HCT116 (cell line): ENCODE measurements at regions not wholly inside any gene's neighbourhood (a gene's known extent, or its start where the extent isn't known, plus 50 kb on each side); places are given as distances from the start of the nearest gene placed in this dataset.

Source experiments
- ATAC-seq: fragments of 200-7000 bp; cut with Tn5 transposase; 2 replicates; pipeline ENCODE4 v1.9.1; 2020; ENCODE audit warnings: mild to moderate bottlenecking, moderate library complexity
- BruUV-seq: library from RNA; stranded (reverse); fragments of 400-500 nt; replicated peaks from 2 replicates; lab custom pipeline; 2021; lab: Mats Ljungman, UMichigan
- CTCF ChIA-PET: fragments of 300-600 bp; sonication (Branson Sonifier 250); formaldehyde crosslinking; loops from one replicate; lab custom pipeline; 2021; ENCODE audit warnings: antibody characterized with exemption; lab: Charles Lee
- POLR2A ChIA-PET: fragments of 300-600, 350-600 bp; sonication (Branson Sonifier 250); formaldehyde crosslinking; loops from one replicate; lab custom pipeline; 2021; ENCODE audit warnings: antibody characterized with exemption; lab: Charles Lee
- RAD21 ChIA-PET, 2 experiments: fragments of 300-600 bp; sonication (Branson Sonifier 250); formaldehyde crosslinking; loops; one replicate each; lab custom pipeline; 2023; ENCODE audit warnings: low total read pairs in 2 of 2; ENCODE audit not compliant: uncharacterized antibody in 2 of 2, unreplicated experiment in 2 of 2, low non-redundant PET in 1 of 2; lab: Charles Lee
- DNase-seq: peaks from one replicate; pipeline ENCODE4 v3.0.0-alpha.2; 2010; ENCODE audit warnings: low read depth, low spot score
- H2AFZ ChIP-seq: fragments of 200-600 bp; shearing (Covaris generic), sonication (generic); 2 replicates; pipeline ENCODE4 v1.6.1; 2017; ENCODE audit warnings: low read depth, mixed run types, mixed read lengths, antibody characterized with exemption, low read length; ENCODE audit not compliant: poor library complexity, severe bottlenecking
- H3K27ac ChIP-seq: 2 replicates; pipeline ENCODE4 v1.5.1; 2012; ENCODE audit warnings: low read depth, low read length
- H3K27me3 ChIP-seq: fragments of 200-600 bp; sonication (generic); 2 replicates; pipeline ENCODE4 v1.6.1; 2016; ENCODE audit warnings: mixed run types, low read length, mixed read lengths; ENCODE audit not compliant: insufficient read depth
- H3K36me3 ChIP-seq, 2 experiments: fragments of 200-500 bp in 1 of 2; fragments of 200-600 bp in 1 of 2; sonication (Bioruptor generic) in 1 of 2; sonication (generic) in 1 of 2; 2 replicates each; pipeline versions ENCODE4 v1.5.1 to v1.6.1; 2014 to 2016; ENCODE audit warnings: low read length in 2 of 2, inconsistent platforms in 1 of 2, mixed read lengths in 1 of 2, mixed run types in 1 of 2; ENCODE audit not compliant: insufficient read depth in 2 of 2, control insufficient read depth in 1 of 2
- H3K4me1 ChIP-seq, 2 experiments: fragments of 200-600 bp in 1 of 2; sonication (generic) in 1 of 2; 2 replicates each; pipeline versions ENCODE4 v1.5.1 to v1.6.1; 2012 to 2017; ENCODE audit warnings: low read length in 2 of 2, inconsistent platforms in 1 of 2, mild to moderate bottlenecking in 1 of 2, mixed read lengths in 1 of 2, mixed run types in 1 of 2, moderate library complexity in 1 of 2; ENCODE audit not compliant: insufficient read depth in 2 of 2, control insufficient read depth in 1 of 2
- H3K4me2 ChIP-seq: fragments of 200-600 bp; sonication (generic); 2 replicates; pipeline ENCODE4 v1.6.1; 2017; ENCODE audit warnings: mixed run types, low read length, mixed read lengths
- H3K4me3 ChIP-seq, 2 experiments: fragments of 200-600 bp in 1 of 2; sonication (generic) in 1 of 2; replicated peaks in 1 of 2; 2 replicates each; pipeline ENCODE4 v1.5.1; 2011 to 2016; ENCODE audit warnings: low read length in 2 of 2, control low read depth in 1 of 2, low read depth in 1 of 2, mild to moderate bottlenecking in 1 of 2, mixed read lengths in 1 of 2, mixed run types in 1 of 2
- H3K79me2 ChIP-seq: fragments of 200-600 bp; sonication (generic); 2 replicates; pipeline ENCODE4 v1.6.1; 2017; ENCODE audit warnings: mild to moderate bottlenecking, mixed run types, low read length, moderate library complexity, mixed read lengths; ENCODE audit not compliant: insufficient read depth
- H3K9ac ChIP-seq: fragments of 200-600 bp; sonication (generic); 2 replicates; pipeline ENCODE4 v1.6.1; 2016; ENCODE audit warnings: low read length, mixed read lengths
- H3K9me2 ChIP-seq: fragments of 200-600 bp; sonication (generic), shearing (Covaris generic); 2 replicates; pipeline ENCODE4 v1.6.1; 2017; ENCODE audit warnings: mixed run types, mild to moderate bottlenecking, moderate library complexity; ENCODE audit not compliant: insufficient read depth
- H3K9me3 ChIP-seq, 2 experiments: fragments of 200-500 bp in 1 of 2; fragments of 200-600 bp in 1 of 2; sonication (Bioruptor generic) in 1 of 2; sonication (generic) in 1 of 2; 2 replicates each; pipeline ENCODE4 v1.6.1; 2014 to 2017; ENCODE audit warnings: low read length in 2 of 2, mixed read lengths in 2 of 2, inconsistent platforms in 1 of 2, low read depth in 1 of 2, mild to moderate bottlenecking in 1 of 2, mixed run types in 1 of 2, moderate library complexity in 1 of 2; ENCODE audit not compliant: control insufficient read depth in 1 of 2, insufficient read depth in 1 of 2
- H4K20me1 ChIP-seq: fragments of 200-600 bp; sonication (generic), shearing (Covaris generic); 2 replicates; pipeline ENCODE4 v1.6.1; 2017; ENCODE audit warnings: mixed run types, mild to moderate bottlenecking, moderate library complexity; ENCODE audit not compliant: insufficient read depth
- CEBPB ChIP-seq: IDR thresholded peaks from 2 replicates; pipeline ENCODE4 v1.6.1; 2012; ENCODE audit warnings: low read depth
- EGR1 ChIP-seq: IDR thresholded peaks from 2 replicates; pipeline ENCODE4 v1.6.1; 2012; ENCODE audit warnings: low read depth
- EZH2 ChIP-seq: fragments of 200-600 bp; sonication (generic); IDR thresholded peaks from 2 replicates; pipeline ENCODE4 v1.6.1; 2017; ENCODE audit warnings: antibody characterized with exemption, mixed run types
- EZH2phosphoT487 ChIP-seq: fragments of 200-600 bp; IDR thresholded peaks from 2 replicates; pipeline ENCODE4 v1.6.1; 2018; ENCODE audit warnings: antibody characterized with exemption, borderline replicate concordance
- FOSL1 ChIP-seq: IDR thresholded peaks from 2 replicates; pipeline ENCODE4 v1.6.1; 2012; ENCODE audit warnings: low read depth
- JUND ChIP-seq: IDR thresholded peaks from 2 replicates; pipeline ENCODE4 v1.6.1; 2012
- MAX ChIP-seq: IDR thresholded peaks from 2 replicates; pipeline ENCODE4 v1.6.1; 2012
- POLR2A ChIP-seq: IDR thresholded peaks from 2 replicates; pipeline ENCODE4 v1.7.0; 2011; ENCODE audit warnings: borderline replicate concordance; ENCODE audit not compliant: insufficient read depth, insufficient read length; ENCODE audit errors: extremely low read depth
- POLR2AphosphoS5 ChIP-seq: IDR thresholded peaks from 2 replicates; pipeline ENCODE4 v1.6.1; 2011; ENCODE audit warnings: mild to moderate bottlenecking, low read depth, low read length, moderate library complexity
- RAD21 ChIP-seq: IDR thresholded peaks from 2 replicates; pipeline ENCODE4 v1.6.1; 2012; ENCODE audit warnings: low read depth, mild to moderate bottlenecking
- SIN3A ChIP-seq: IDR thresholded peaks from 2 replicates; pipeline ENCODE4 v1.6.1; 2012; ENCODE audit warnings: low read depth
- SP1 ChIP-seq: IDR thresholded peaks from 2 replicates; pipeline ENCODE4 v1.6.1; 2012; ENCODE audit warnings: low read depth
- TCF7L2 ChIP-seq: IDR thresholded peaks from 2 replicates; pipeline ENCODE4 v1.7.0; 2011; ENCODE audit warnings: borderline replicate concordance, inconsistent platforms; ENCODE audit not compliant: insufficient read depth, insufficient read length; ENCODE audit errors: extremely low read depth
- ZFX ChIP-seq: fragments of 450-650 bp; IDR thresholded peaks from 2 replicates; pipeline ENCODE4 v1.6.1; 2017
- ZNF274 ChIP-seq: fragments of 200-500 bp; sonication (Bioruptor generic); IDR thresholded peaks from 2 replicates; pipeline ENCODE4 v1.6.1; 2014; ENCODE audit warnings: mild to moderate bottlenecking, low read depth, low read length, inconsistent platforms
- intact Hi-C: fragments of 100-400 bp; cut with micrococcal nuclease; formaldehyde crosslinking; loops from 2 replicates; pipeline ENCODE4 v1.10.0; 2022
- TF ChIP-seq, protein P1 (sequence below): IDR thresholded peaks from 2 replicates; pipeline ENCODE4 v1.6.1; 2012
- TF ChIP-seq, protein P2 (sequence below): IDR thresholded peaks from 2 replicates; pipeline ENCODE4 v1.6.1; 2011; ENCODE audit warnings: mild to moderate bottlenecking, low read length, moderate library complexity; ENCODE audit not compliant: insufficient replicate concordance; ENCODE audit errors: extremely low read depth
- TF ChIP-seq, protein P3 (sequence below), 3 experiments: fragments of 200-600 bp in 1 of 3; sonication (generic) in 1 of 3; IDR thresholded peaks in 2 of 3; conservative IDR thresholded peaks in 1 of 3; 2 replicates each; pipeline ENCODE4 v1.5.1; 2012 to 2017; ENCODE audit warnings: low read depth in 2 of 3, low read length in 2 of 3, antibody characterized with exemption in 1 of 3, borderline replicate concordance in 1 of 3, control low read depth in 1 of 3, mild to moderate bottlenecking in 1 of 3, mixed read lengths in 1 of 3, mixed run types in 1 of 3, moderate library complexity in 1 of 3; ENCODE audit not compliant: insufficient read depth in 1 of 3
- TF ChIP-seq, protein P4 (sequence below): IDR thresholded peaks from 2 replicates; pipeline ENCODE4 v1.6.1; 2012; ENCODE audit warnings: low read depth

DNA sequence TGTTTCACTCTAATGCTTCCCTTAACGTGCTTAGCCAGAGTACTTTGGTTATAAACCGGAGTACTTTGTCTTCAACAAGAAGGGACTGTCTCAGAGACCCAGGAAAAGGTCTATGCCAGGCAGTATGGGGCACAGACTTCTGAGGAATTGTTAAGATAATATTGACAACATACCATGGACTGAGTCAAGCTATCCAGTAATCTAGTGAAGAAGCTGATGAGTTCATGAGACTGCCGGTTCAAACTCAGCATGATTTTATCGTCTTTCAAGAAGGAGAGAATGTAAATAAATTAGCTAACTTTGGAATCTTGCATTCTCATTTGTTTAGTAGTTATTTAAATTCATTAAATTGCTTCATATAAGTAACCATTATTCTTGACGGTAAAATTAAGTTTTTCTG, 546.1 kb downstream of the PPP4R3C start:
- Histone ChIP-seq H3K9me3 (no peaks in the 10 kb centered on the region), H4K20me1 (no peaks in the 10 kb centered on the region), H2AFZ (no peak overlapping the region), H3K9me2 (no peaks in the 10 kb centered on the region), H3K4me3 (no peak overlapping the region)
- intact Hi-C loops: loop anchor here (5.0 kb wide), 2 partner anchors 65 to 265 kb away; no protein-coding TSS in a partner anchor
- TF ChIP-seq, protein P1, sequence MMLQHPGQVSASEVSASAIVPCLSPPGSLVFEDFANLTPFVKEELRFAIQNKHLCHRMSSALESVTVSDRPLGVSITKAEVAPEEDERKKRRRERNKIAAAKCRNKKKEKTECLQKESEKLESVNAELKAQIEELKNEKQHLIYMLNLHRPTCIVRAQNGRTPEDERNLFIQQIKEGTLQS: no peak
- TF ChIP-seq SIN3A (no peak), TCF7L2 (no peak), SP1 (no peak), POLR2AphosphoS5 (no peak), FOSL1 (no peak), MAX (no peak), JUND (no peak), POLR2A (no peak), RAD21 (no peak), EZH2 (no peak), ZNF274 (no peak), EZH2phosphoT487 (no peak), EGR1 (no peak), ZFX (no peak), CEBPB (no peak)
- TF ChIP-seq, protein P2, sequence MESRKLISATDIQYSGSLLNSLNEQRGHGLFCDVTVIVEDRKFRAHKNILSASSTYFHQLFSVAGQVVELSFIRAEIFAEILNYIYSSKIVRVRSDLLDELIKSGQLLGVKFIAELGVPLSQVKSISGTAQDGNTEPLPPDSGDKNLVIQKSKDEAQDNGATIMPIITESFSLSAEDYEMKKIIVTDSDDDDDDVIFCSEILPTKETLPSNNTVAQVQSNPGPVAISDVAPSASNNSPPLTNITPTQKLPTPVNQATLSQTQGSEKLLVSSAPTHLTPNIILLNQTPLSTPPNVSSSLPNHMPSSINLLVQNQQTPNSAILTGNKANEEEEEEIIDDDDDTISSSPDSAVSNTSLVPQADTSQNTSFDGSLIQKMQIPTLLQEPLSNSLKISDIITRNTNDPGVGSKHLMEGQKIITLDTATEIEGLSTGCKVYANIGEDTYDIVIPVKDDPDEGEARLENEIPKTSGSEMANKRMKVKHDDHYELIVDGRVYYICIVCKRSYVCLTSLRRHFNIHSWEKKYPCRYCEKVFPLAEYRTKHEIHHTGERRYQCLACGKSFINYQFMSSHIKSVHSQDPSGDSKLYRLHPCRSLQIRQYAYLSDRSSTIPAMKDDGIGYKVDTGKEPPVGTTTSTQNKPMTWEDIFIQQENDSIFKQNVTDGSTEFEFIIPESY: no peak
- TF ChIP-seq, protein P3, sequence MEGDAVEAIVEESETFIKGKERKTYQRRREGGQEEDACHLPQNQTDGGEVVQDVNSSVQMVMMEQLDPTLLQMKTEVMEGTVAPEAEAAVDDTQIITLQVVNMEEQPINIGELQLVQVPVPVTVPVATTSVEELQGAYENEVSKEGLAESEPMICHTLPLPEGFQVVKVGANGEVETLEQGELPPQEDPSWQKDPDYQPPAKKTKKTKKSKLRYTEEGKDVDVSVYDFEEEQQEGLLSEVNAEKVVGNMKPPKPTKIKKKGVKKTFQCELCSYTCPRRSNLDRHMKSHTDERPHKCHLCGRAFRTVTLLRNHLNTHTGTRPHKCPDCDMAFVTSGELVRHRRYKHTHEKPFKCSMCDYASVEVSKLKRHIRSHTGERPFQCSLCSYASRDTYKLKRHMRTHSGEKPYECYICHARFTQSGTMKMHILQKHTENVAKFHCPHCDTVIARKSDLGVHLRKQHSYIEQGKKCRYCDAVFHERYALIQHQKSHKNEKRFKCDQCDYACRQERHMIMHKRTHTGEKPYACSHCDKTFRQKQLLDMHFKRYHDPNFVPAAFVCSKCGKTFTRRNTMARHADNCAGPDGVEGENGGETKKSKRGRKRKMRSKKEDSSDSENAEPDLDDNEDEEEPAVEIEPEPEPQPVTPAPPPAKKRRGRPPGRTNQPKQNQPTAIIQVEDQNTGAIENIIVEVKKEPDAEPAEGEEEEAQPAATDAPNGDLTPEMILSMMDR (IDR thresholded peaks at IDR 0.05 in 2 of 3, conservative IDR thresholded peaks at IDR 0.05 in 1 of 3; ENCODE audit: borderline replicate concordance in 1 of 3, insufficient read depth in 1 of 3, low read depth in 2 of 3, low read length in 2 of 3): no peak
- TF ChIP-seq, protein P4, sequence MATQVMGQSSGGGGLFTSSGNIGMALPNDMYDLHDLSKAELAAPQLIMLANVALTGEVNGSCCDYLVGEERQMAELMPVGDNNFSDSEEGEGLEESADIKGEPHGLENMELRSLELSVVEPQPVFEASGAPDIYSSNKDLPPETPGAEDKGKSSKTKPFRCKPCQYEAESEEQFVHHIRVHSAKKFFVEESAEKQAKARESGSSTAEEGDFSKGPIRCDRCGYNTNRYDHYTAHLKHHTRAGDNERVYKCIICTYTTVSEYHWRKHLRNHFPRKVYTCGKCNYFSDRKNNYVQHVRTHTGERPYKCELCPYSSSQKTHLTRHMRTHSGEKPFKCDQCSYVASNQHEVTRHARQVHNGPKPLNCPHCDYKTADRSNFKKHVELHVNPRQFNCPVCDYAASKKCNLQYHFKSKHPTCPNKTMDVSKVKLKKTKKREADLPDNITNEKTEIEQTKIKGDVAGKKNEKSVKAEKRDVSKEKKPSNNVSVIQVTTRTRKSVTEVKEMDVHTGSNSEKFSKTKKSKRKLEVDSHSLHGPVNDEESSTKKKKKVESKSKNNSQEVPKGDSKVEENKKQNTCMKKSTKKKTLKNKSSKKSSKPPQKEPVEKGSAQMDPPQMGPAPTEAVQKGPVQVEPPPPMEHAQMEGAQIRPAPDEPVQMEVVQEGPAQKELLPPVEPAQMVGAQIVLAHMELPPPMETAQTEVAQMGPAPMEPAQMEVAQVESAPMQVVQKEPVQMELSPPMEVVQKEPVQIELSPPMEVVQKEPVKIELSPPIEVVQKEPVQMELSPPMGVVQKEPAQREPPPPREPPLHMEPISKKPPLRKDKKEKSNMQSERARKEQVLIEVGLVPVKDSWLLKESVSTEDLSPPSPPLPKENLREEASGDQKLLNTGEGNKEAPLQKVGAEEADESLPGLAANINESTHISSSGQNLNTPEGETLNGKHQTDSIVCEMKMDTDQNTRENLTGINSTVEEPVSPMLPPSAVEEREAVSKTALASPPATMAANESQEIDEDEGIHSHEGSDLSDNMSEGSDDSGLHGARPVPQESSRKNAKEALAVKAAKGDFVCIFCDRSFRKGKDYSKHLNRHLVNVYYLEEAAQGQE: no peak
- TF ChIP-seq, all 23 proteins: peak for 0
- Histone ChIP-seq H3K36me3 (no peaks in the 10 kb centered on the region), H3K4me2 (no peak overlapping the region), H3K27ac (no peak overlapping the region), H3K79me2 (no peaks in the 10 kb centered on the region), H3K4me1 (no peaks in the 10 kb centered on the region), H3K9ac (no peak overlapping the region), H3K27me3 (no peaks in the 10 kb centered on the region)
- DNase-seq (no peak), ATAC-seq (no peak)
- CTCF ChIA-PET: no interaction called here
- no TSS peak for BruUV-seq
- RAD21 ChIA-PET: no interaction called here
- POLR2A ChIA-PET: no interaction called here
